ENCODE measurements at regions not wholly inside any gene's neighbourhood (a gene's known extent, or its start where the extent isn't known, plus 50 kb on each side); places are given as distances from the start of the nearest gene placed in this dataset.

DNA sequence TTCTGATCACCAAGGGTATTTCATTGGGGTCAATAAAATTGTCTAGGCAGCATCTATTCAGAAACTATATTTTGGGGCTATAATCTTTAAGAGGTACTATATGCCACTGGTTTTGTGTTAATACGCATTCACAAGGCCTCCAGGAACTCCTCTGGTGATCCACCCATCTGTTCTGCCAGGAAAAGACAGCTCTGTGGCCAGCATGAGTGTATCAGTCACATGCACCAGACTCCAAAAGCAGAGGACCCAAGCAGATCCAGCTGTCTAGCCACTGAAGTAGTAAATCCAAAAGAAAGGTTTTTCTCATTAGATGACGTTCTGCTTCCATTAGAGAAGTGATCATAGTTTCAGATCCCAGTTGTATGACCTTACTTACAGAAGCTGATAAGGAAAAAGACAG, 199.6 kb upstream of the CELF2 start:
- no peak for DNase-seq

DNA sequence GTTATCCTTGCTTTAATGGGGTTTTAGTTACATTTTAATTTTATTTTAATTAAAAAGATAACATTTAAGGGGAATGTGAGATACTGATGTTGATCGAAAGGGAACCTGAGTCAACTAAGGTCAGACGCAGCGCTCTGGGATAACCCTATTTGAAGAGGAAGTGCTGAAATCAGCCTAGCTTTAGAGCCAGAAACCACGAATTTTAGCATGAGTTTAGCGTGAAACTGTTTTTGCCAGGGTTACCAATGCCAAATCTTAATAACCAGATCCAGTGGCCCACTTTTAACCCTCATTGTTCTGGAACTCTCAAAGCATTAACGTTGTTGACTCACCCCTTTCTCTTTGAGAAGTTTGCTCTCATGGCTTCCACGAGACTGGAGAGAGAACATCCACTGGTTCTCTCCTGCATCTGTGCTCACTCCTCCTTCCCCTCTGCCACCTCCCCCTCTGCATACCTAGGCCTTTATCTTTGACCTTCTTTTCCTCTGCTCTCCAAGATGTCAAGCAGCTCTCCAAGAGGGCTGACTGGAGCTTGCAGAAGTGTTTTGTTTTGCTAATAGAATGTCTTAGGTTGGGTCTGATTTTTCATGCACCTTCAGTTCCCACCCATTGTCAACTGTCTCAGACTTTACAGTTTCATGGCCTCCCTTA, 198.3 kb upstream of the CELF2 start:
- DNase-seq, result no peak

DNA sequence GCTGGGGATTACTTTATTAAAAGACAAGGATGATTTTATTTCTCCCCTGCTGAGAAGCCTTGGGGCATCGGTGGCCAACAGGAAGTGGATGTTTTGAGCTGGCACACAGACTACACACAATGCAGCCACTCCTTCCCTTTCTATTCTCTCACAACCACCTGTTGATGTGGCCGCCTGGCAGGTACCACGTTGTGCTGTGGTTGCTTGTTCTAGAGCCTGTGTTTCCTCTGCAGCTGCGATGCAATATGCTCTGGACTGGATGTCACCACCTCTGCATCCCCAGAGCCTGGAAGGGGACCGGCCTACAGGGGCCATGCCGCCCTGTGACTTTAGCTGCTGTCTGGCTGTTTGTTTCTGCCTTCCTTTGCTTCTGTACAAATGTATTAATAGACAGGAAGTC, 195.7 kb upstream of the CELF2 start:
- DNase-seq, result no peak

DNA sequence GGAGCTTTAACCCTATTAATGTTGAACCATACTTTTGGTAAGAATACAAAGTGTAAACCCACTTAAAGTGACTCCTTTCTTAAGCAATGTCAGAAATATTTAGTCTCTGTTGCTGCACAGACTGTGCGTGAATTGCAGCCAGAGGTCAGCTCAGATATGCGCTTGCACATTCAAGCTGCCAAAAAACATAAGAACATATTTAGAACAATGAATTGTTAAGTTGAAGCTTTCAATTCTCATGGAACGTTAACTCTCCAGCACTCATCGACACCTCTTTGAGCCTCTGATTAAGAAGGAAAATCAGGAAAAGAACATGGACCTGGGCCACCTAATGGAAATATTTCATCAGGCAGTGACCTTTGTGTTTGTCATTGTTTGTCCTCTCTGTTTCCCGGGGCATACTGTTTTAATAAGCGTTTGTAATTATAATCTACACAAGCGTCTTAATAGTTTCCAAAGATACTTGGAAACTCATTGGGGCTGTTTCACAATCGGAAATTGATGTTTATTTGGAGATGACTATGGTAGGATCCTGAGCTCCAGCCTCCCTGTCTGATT, 193.0 kb upstream of the CELF2 start:
- DNase-seq, result no peak

DNA sequence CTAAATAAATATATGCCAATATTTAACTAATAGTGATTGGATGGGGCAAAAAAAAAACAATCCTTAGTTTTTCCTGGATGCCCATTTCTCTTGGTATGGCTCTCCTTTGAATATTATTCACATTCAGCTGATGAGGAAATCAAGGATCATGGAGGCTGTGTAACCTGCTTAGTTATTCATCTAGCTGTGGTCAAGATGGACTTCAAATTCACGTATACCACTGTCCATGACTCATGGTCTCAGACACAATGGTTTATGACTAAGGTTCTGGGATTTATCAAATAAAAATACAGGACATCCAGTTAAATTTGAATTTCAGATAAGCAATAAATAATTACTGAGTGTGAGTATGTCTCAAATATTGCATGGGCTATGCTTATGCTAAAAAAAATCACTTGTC, 191.5 kb upstream of the CELF2 start:
- no peak for DNase-seq

DNA sequence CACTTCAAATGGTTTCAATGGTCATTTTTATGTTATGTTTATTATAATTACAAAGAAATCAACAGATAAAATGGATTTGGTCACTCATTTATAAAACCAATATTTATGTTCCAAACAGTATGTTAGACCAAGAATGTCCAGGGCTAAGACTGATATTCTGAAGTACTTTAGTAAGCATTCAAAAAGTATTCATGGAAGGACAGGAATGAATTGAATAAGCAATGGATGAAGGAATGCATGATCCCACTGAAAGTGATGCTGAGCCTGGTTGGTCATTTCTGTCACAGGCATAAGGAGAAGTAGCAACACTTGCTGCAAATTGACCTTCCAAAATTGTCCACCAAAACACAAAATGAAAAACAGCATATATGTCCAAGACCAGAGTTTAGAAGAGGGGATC, 189.0 kb upstream of the CELF2 start:
- DNase-seq, result no peak

DNA sequence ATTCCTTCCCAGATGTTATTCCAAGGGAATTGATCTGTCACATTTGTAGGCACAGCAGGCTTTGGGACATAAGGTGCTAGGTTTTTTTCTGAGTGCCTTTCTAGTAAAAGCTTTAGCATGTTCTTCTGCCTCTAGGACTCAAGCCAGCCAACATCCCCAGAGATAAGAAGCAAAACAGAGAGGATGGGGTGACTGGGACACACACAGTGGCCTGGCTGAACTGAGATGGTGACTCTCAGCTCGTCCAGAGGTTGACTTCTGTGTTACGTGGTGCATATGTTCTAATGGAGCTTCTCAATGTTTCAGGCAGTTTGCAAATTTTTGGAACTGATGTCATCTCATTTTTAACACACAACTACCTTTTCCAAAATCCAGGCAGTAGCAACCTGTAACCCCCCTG, 188.1 kb upstream of the CELF2 start:
- no peak for DNase-seq

DNA sequence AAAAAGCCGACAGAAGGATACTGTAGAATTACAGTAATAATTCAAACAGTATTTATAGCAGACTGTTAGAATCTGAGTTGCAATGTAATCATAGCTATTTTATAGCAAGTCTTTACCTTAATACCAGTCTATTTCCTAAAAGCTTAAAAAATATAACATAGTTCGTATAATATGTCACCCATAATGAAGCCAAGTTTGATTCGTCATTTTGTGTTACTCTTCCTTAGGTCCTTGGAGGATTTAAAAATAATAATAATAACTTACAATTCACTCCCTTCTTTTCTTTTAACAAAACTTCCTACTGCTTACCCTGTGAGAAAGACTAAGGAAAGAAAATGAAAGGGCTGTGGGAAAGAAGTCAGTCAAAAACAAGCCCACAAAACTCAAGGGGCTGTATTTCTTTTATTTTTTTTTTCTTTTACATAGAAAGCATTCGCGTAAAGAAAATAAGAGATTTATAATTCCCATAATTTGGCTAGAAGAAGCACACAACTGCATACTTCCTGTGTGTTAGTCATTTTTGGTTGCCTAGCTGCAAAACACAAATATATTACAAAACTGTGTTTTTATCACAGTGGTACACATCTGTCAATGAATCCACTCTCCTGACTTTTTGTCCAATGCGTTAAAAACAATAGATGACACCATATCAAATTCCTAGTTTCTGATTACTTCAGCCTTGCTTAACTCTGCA, 187.2 kb upstream of the CELF2 start:
- DNase-seq, result no peak

DNA sequence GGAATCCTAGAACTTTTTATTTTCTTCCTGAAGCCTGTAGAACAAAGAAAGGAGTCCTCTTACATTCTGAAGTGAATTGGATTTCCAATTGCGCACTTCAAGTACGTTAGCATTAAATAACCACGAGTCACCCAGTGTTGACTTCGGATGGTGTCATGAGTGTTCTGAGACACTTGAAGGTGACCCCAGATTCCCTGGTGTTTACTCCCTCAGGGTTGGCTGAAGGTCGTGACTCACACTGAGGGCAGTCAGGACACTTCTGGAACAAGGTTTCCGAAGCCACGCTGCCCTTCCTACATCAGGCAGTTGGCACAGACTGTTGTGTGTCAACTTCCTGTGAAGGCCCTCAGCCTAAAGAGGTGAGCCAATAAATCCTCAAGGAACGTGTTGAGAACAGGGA, 186.6 kb upstream of the CELF2 start:
- no peak for DNase-seq

DNA sequence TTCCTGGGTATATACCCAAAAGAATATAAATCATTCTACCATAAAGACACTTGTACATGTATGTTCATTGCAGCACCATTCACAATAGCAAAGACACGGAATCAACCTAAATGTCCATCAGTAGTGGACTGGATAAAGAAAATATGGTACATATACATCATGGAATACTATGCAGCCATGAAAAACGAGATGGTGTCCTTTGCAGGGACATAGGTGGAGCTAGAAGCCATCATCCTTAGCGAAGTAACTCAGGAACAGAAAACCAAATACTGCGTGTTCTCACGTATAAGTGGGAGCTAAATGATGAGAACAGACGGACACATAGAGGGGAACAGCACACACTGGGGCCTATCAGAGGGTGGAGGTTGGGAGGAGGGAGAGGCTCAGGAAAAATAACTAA, 183.7 kb upstream of the CELF2 start:
- DNase-seq, result no peak

DNA sequence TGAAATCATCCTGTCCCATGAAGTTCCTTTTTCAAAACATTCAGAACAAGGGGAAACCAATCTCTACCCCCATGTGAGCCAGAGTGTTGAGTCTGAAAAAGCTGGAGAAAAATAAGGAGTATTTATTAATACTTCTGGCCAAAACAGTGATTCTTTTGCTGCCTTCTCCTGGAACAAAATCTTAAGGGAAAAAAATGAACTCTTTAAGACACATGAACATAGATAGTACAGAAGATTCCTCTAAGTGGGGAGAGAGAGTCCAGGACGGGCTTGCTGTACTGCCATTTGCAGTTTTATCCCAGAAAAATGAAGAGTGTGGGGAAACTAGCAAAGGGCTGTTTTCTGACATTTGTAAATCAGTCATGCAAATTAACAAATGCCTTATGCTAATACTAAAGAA, 173.4 kb upstream of the CELF2 start:
- no peak for DNase-seq

DNA sequence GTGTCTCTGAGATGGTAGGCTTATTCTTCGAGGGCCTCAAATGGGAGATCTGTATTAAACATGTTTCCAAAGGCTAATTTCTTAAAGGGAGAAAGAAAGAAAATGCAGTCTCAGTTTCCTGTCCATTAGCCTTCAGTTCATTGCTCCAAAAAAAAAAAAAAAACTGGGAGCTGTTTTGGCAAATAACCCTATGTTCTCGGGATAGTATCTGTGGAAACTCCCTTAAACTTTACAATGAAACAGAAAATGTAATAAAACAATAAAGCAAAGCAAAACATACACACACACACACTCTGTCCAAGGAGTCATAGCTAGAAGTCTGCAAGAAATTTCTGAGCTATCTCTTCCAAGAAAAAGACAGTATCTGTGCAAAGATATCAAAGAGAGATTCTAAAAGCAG, 172.5 kb upstream of the CELF2 start:
- no peak for DNase-seq

DNA sequence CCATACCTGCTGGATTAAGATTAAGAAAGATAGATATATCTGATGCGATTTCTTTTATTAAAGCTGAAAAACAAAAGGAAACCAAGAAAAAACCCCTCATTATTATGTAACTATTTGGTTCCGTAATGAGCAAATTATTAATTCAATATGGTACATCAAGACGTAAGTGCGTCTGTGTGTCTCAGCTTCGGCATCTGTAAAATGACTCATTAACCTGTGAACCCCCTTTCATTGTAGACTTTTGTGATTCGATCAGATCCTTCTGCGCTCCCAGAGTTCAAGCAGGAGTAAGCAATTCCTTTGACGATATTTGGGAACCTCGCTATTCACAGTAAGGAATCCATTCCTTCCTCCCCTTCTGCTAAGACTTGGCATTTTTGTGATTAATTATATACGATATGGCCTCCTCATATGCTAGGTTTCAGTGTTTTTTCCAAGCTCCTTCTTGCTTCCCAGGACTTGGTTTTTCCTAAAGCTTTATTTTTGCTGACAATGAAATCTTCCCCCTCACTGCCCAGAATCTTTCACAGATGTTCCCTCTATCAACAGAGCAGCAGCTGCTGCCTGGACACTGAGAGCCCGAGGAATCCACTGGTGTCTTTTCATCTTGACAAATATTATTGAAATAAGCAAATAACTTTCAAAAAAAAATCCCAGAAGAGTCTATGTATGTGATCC, 171.7 kb upstream of the CELF2 start:
- DNase-seq, result no peak

DNA sequence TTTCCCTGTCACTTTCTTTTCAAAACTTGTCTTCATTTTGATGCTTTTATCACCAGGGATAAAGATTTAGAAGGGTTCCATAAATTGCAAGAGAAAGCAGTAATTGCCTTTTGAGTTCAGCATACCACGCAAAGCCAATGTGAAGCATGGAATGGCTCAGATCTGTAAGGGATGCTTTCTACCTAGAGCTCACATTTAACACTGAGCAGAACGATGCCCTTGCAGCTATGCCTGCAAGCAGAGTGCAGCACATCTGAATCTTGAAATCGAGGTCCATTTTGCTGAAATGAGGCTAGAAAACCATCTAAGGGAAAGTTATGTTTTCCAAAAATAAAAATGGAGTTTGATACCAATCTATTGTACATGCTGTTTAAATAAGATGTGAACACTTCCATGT, 171.2 kb upstream of the CELF2 start:
- no peak for DNase-seq

DNA sequence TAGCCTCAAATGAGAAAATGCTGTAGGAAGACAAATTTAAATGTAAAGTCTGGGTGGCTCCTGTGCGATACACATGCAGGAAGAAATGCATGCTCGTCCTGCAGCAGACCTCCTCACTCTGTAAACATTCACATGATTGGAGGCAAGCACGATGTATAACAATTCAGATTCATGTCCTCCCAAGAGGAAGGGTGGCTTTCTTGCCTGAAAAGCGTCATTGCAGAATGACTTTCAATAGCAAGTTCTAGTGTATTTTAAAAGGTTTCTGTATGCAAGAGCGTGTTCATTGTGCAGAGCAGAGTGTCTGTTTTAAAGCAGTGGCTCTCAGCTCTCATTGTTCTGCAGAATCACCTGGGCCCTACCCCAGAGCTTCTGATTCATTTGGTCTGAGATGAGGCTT, 170.3 kb upstream of the CELF2 start:
- no peak for DNase-seq

DNA sequence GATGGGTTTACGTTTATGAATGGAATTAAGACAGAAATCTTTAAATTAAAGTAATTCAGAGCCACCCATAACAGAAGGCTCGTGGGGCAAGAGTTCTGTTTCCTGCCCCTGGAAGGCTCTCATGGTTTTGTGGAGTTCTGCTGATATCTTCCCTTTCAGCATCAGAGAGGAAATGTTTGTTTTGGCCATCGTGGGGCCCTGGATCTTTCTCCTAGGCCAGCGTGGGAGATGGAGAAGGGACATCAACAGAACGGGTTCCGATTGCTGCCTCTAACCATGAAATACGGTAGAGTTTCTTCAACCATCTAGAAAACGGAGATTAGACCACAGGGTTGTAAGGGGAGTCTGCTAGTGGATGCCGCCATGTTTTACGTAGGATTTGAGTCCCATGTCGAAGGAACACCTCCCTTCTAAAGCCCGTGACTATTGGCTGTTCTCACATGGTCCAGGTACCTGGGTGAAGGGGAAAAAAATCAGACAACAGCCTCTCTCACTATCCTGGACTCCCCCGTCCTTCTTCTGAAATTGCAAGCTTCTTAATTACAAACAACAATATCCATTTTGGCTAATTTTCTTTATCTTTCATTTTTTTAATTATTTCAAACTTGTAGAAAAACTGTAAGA, 169.1 kb upstream of the CELF2 start:
- no peak for DNase-seq

DNA sequence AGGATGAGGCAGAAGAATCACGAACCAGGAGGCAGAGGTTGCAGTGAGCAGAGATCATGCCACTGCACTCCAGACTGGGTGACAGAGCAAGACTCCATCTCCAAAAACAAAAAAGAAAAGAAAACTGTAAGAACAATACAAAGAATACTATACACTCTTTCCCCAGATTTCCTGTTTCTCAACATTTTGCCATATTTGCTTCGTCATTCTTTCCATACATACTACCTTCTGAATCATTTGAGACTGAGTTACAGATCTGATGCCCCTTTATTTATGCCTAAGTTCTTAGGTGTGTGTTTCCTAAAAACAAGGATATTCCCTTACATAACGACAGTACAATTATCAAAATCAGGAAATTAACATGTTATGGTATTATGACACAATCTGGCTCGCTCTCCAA, 168.4 kb upstream of the CELF2 start:
- DNase-seq, result no peak

DNA sequence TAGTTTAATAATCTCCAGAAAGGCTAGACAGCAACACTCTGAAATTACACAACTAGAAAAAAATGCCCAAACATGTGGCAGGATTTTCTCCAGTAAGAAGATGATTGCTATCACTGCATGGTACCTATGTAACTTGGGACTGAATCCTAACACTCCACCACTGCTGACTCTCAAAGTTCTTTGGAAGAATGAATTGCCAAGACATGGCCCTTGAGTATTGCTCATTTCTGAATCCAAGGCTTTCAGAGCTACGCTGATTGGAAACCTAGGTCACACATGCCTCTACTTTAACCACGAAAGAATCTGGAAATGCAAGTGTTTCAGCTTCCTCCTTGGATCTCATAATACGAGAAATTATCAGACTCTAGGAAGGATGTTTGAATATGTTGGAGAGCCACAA, 167.5 kb upstream of the CELF2 start:
- no peak for DNase-seq

DNA sequence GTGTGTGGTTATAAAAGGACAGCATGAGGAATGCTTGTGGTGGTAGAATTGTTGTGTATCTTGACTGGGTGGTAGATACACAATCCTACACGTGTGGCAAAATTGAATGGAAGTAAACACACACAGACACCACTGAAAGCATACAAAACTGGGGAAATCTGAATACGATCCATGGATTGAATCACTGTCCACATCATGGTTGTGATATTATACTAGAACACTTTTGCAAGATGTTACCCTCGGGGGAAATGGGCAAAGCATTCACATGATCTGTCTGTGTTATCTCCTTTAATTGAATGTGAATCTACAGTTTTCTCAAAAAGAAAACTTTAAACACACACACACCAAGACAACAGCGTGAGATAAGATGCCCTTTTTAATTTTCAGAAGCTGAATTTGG, 165.2 kb upstream of the CELF2 start:
- no peak for DNase-seq

DNA sequence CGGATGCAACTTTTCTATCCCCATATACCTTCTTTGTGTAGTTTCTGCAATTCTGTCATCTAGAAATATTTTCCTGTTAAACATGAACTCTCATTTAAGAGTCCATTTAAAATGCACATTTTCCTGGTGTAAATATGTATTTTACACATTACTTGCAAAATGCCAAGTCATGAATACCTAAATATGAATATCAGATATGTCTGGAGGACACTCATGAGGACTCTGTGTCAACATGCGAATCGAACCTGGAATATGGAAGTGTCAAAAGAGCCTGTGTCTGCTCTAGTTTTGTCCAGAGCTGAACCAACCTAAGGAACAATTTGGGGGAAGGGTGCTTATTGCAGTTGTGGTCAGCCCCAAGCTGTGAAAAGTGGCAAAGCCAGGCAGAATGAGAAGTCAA, 163.7 kb upstream of the CELF2 start:
- DNase-seq, result no peak

DNA sequence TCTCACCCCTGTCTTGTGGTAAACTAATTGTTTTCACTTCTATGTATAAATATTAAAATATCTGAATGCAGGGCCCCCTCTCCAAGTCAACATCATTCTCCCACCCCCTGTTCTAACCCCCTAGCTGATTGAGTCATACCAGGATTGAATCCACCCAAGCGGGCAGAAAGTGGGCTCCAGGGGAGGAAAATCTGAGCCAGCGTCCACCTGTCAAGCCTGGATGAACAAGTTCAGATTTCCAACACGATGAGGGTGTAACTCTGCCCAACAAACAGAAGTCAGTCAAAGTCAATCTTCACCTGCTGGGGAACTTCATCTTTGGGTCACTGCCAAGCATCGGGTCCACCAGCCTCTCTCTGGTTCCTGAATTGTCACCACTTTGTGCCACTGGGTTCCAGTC, 162.9 kb upstream of the CELF2 start:
- no peak for DNase-seq

DNA sequence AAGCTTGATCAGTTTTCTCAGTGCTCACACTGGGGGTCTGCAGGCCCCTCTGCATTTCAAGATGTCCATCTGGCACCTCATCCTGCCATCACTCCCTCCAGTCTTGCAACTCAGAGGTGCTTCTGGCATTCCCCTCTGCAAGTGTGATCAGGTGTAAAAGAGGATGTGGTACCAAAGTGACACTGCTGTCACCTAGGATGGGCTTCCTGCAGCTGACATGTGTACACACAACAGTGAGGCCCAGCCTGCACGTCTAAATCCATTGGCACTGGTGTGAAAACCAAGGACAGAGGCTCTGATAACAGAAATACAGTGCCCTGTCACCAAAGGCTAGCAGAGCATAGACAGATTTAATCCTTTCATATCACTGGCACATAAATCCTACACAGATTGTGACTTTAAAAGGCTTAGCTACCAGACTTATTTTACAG, 162.5 kb upstream of the CELF2 start:
- no peak for DNase-seq

DNA sequence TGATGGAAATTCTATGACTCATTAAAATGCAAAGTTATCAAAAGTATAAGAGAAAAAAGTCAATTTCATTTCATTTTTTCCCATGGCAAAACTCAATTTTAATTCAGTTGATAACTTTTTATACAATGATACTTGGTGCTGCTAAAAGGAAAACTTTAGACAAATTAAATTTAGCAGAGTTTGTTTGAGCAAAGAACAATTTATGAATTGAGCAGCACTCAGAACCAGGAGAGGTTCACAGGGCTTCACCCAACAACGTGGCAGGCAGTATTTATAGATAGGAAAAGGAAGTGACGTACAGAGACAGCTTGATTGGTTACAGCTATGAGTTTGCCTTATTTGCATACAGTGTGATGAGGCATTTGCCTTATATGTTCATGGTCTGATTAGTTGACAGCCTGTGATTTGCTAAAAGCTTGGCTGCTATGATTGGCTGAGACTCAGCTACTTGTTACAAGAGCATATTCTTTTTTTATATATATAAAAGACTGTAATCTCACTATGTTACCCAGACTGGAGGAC, 157.2 kb upstream of the CELF2 start:
- DNase-seq, result no peak
